Vagina (tissue), 2 donors: ENCODE measurements at regions not wholly inside any gene's neighbourhood (a gene's known extent, or its start where the extent isn't known, plus 50 kb on each side); places are given as distances from the start of the nearest gene placed in this dataset.

Experiments
- POLR2AphosphoS5 ChIP-seq, 2 donors: sonication (generic); formaldehyde crosslinking; IDR thresholded peaks; one replicate each; pipeline ENCODE4 v1.9.0; 2017; ENCODE audit warnings: antibody characterized with exemption in 2 of 2, mild to moderate bottlenecking in 2 of 2, low read depth in 1 of 2; ENCODE audit not compliant: insufficient read depth in 1 of 2
- TF ChIP-seq, protein P1 (sequence below), 3 experiments: fragments of 450-650 bp in 2 of 3; fragments of 200-600 bp in 1 of 3; sonication (generic) in 1 of 3; IDR thresholded peaks; one replicate each; pipeline ENCODE4 v1.5.1; 2017 to 2019; ENCODE audit warnings: antibody characterized with exemption in 3 of 3, mild to moderate bottlenecking in 2 of 3, moderate library complexity in 2 of 3

DNA sequence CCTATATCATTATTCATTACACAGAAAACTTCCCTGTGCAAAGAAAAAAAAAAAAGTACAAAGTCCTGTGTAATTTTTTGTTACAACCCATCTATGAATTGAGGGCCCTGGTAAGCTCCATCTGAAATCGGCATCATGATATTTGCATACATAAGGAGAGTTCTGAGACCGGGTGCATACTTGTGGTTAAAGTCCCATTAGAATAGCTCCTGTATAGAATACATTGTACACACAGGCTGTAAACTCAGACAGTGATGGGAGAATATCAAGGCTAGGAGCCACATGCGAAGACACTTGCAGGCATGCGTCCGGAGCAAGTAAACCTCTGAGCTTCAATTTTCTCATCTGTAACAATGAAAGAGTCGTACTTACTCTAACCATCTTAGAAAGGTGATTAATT lies 353.2 kb downstream of the ETS1 start:
- TF ChIP-seq POLR2AphosphoS5 (IDR thresholded peaks at IDR 0.05; ENCODE audit: insufficient read depth in 1 of 2, low read depth in 1 of 2): no peak
- TF ChIP-seq, protein P1, sequence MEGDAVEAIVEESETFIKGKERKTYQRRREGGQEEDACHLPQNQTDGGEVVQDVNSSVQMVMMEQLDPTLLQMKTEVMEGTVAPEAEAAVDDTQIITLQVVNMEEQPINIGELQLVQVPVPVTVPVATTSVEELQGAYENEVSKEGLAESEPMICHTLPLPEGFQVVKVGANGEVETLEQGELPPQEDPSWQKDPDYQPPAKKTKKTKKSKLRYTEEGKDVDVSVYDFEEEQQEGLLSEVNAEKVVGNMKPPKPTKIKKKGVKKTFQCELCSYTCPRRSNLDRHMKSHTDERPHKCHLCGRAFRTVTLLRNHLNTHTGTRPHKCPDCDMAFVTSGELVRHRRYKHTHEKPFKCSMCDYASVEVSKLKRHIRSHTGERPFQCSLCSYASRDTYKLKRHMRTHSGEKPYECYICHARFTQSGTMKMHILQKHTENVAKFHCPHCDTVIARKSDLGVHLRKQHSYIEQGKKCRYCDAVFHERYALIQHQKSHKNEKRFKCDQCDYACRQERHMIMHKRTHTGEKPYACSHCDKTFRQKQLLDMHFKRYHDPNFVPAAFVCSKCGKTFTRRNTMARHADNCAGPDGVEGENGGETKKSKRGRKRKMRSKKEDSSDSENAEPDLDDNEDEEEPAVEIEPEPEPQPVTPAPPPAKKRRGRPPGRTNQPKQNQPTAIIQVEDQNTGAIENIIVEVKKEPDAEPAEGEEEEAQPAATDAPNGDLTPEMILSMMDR (IDR thresholded peaks at IDR 0.05): no peak
